ENCODE measurements at regions not wholly inside any gene's neighbourhood (a gene's known extent, or its start where the extent isn't known, plus 50 kb on each side); places are given as distances from the start of the nearest gene placed in this dataset.

GRCh38 chr9:105126226-105126625 lies 118.2 kb upstream of the SLC44A1 start:
- Histone ChIP-seq H3K4me3 (no peak overlapping the region), H3K27ac (no peak overlapping the region), H3K9me3 (no peaks in the 10 kb centered on the region), H3K27me3 (no peaks in the 10 kb centered on the region), H3K36me3 (no peaks in the 10 kb centered on the region), H3K4me1 (peaks cover 10% of the 10 kb centered on the region)
- DNase-seq (ENCODE audit: low spot score in 2 of 2) = no peak
- 89% methylated on average over 1 of the region's 1 CpG for WGBS
- TF ChIP-seq POLR2A (IDR thresholded peaks at IDR 0.05) (no peak), EP300 (IDR thresholded peaks at IDR 0.05) (no peak), POLR2AphosphoS5 (IDR thresholded peaks at IDR 0.05) (no peak), CTCF (IDR thresholded peaks at IDR 0.05) (no peak)

- Histone ChIP-seq H3K4me1 (peaks cover 10% of the 10 kb centered on the region), H3K9me3 (no peaks in the 10 kb centered on the region), H3K27me3 (no peaks in the 10 kb centered on the region), H3K4me3 (no peak overlapping the region), H3K27ac (no peak overlapping the region), H3K36me3 (no peaks in the 10 kb centered on the region)
- TF ChIP-seq POLR2A (IDR thresholded peaks at IDR 0.05) (no peak), EP300 (IDR thresholded peaks at IDR 0.05) (no peak), CTCF (IDR thresholded peaks at IDR 0.05) (no peak), POLR2AphosphoS5 (IDR thresholded peaks at IDR 0.05) (no peak)
- DNase-seq (ENCODE audit: low spot score in 2 of 2) = no peak
- 58% methylated on average over 3 of the region's 3 CpGs for WGBS
These were observed 116.6 kb upstream of the SLC44A1 start for GRCh38 chr9:105127863-105128220.

DNA sequence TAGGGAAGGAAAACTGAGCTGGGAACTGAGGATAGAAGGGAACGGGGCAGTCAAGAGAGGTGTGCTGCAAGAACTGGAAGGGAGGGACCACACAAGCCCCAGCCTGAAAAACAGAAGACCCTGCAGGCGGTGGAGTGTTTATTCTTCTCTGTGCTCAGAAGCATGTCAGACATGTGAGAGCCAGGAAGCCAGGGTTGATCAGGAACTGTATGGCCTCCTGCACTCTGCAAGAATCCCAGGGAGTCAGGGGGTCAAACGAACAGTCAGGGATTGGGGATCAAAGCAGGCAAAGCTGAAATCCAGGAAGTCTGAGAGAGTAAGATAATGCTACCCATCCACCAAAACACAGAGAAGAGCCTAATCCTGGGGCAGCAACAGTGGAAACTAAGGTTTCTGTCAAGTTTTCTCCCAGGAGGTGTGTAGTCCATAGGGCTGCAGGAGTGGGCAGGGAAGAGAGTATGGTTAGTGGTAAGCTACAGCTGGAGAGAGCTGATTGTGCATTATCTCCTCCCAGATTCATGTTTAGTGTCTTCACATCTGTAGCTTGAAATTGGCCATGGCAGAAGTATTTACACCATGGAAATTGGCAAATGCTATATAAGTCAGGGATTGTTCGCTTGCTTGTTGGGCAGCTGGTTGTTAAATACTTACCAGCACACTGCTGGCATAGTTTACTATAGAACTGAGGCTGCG lies 115.4 kb upstream of the SLC44A1 start:
- Histone ChIP-seq H3K36me3 (no peaks in the 10 kb centered on the region), H3K9me3 (no peaks in the 10 kb centered on the region), H3K27ac (no peak overlapping the region), H3K4me1 (peaks cover 10% of the 10 kb centered on the region), H3K4me3 (no peak overlapping the region), H3K27me3 (no peaks in the 10 kb centered on the region)
- WGBS = 84% methylated on average over 5 of the region's 5 CpGs
- TF ChIP-seq POLR2A (IDR thresholded peaks at IDR 0.05) (no peak), CTCF (IDR thresholded peaks at IDR 0.05) (no peak), EP300 (IDR thresholded peaks at IDR 0.05) (no peak), POLR2AphosphoS5 (IDR thresholded peaks at IDR 0.05) (no peak)
- DNase-seq (ENCODE audit: low spot score in 2 of 2) = peak in 1 of 2 donors; percentile 11

- Histone ChIP-seq H3K27ac (no peak overlapping the region), H3K9me3 (no peaks in the 10 kb centered on the region), H3K36me3 (no peaks in the 10 kb centered on the region), H3K4me1 (peaks cover 10% of the 10 kb centered on the region), H3K4me3 (no peak overlapping the region), H3K27me3 (no peaks in the 10 kb centered on the region)
- no peak for DNase-seq (ENCODE audit: low spot score in 2 of 2)
- 86% methylated on average over 1 of the region's 1 CpG for WGBS
- no peak for TF ChIP-seq EP300 (IDR thresholded peaks at IDR 0.05)
- no peak for TF ChIP-seq POLR2AphosphoS5 (IDR thresholded peaks at IDR 0.05)
- no peak for TF ChIP-seq CTCF (IDR thresholded peaks at IDR 0.05)
- no peak for TF ChIP-seq POLR2A (IDR thresholded peaks at IDR 0.05)
These were observed 114.7 kb upstream of the SLC44A1 start for GRCh38 chr9:105129731-105130130.

- Histone ChIP-seq H3K4me3 (no peak overlapping the region), H3K36me3 (no peaks in the 10 kb centered on the region), H3K4me1 (peaks cover 9% of the 10 kb centered on the region), H3K27me3 (no peaks in the 10 kb centered on the region), H3K9me3 (no peaks in the 10 kb centered on the region), H3K27ac (no peak overlapping the region)
- 75% methylated on average over 3 of the region's 3 CpGs for WGBS
- DNase-seq (ENCODE audit: low spot score in 2 of 2) = peak in 1 of 2 donors; percentile 12
- TF ChIP-seq EP300 (IDR thresholded peaks at IDR 0.05) (no peak), POLR2AphosphoS5 (IDR thresholded peaks at IDR 0.05) (no peak), POLR2A (IDR thresholded peaks at IDR 0.05) (no peak), CTCF (IDR thresholded peaks at IDR 0.05) (no peak)
These were observed 112.5 kb upstream of the SLC44A1 start for GRCh38 chr9:105131981-105132380.

Measured in suprapubic skin (tissue), 4 donors.